ENCODE measurements at regions not wholly inside any gene's neighbourhood (a gene's known extent, or its start where the extent isn't known, plus 50 kb on each side); places are given as distances from the start of the nearest gene placed in this dataset.

GRCh38 chr2:45281311-45281710, 272.1 kb upstream of the SIX2 start:
- H3K9ac ChIP-seq (ENCODE audit: low read length), result no peak overlapping the region
- H2AFZ ChIP-seq (ENCODE audit: low read depth, low read length), result no peak overlapping the region
- H3F3A ChIP-seq (ENCODE audit: insufficient read depth, low read length, poor library complexity, severe bottlenecking), result no peaks in the 10 kb centered on the region
- no peaks in the 10 kb centered on the region for H3K27me3 ChIP-seq (ENCODE audit: insufficient read depth, low read depth, low read length)
- no peaks in the 10 kb centered on the region for H3K36me3 ChIP-seq (ENCODE audit: insufficient read depth, low read length)
- no peaks in the 10 kb centered on the region for H3K79me2 ChIP-seq (replicated peaks; ENCODE audit: insufficient read depth, low read length)
- no peaks in the 10 kb centered on the region for H3K9me2 ChIP-seq (ENCODE audit: insufficient read depth, low read length)
- H3K4me3 ChIP-seq (ENCODE audit: low read length), result no peak overlapping the region
- H4K20me1 ChIP-seq (ENCODE audit: insufficient read depth), result no peaks in the 10 kb centered on the region
- H3K27ac ChIP-seq (ENCODE audit: low read length), result no peak overlapping the region
- no peaks in the 10 kb centered on the region for H3K9me3 ChIP-seq (ENCODE audit: low read length)
- H3K4me2 ChIP-seq (ENCODE audit: low read length), result no peak overlapping the region
- TF ChIP-seq TAF1 (IDR thresholded peaks at IDR 0.05; ENCODE audit: low read depth) (no peak), EZH2 (IDR thresholded peaks at IDR 0.05; ENCODE audit: borderline replicate concordance, insufficient read depth, low read length, poor library complexity, severe bottlenecking) (no peak), EP300 (conservative IDR thresholded peaks at IDR 0.05; ENCODE audit: poor library complexity, severe bottlenecking) (no peak), REST (IDR thresholded peaks at IDR 0.05; ENCODE audit: borderline replicate concordance) (no peak), CTCF (IDR thresholded peaks at IDR 0.05; ENCODE audit: poor library complexity, severe bottlenecking) (no peak), SMC3 (conservative IDR thresholded peaks at IDR 0.05; ENCODE audit: poor library complexity) (no peak), MXI1 (conservative IDR thresholded peaks at IDR 0.05; ENCODE audit: poor library complexity, severe bottlenecking) (no peak), RAD21 (conservative IDR thresholded peaks at IDR 0.05) (no peak)

DNA sequence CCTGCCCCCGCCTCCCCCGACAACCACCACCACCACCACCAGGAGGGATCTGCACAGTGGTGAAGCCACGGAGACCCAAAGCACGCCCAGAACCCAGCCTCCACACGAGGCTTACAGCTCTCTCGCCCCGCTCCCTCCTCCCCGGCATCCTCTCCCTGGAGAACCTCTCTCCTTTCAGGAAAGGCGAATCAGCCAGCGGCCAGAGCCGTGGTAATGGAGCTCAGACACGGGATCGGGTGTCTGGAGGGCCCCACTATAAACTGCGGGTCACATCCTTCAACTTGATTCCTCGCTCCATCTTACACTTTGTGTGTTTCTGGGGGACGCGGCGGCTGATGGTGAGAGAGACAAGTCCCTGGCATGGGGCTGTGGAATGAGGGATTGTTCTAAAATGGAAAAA, 271.5 kb upstream of the SIX2 start:
- H3K9me3 ChIP-seq (ENCODE audit: low read length), result no peaks in the 10 kb centered on the region
- H3K79me2 ChIP-seq (replicated peaks; ENCODE audit: insufficient read depth, low read length), result no peaks in the 10 kb centered on the region
- TF ChIP-seq SMC3 (conservative IDR thresholded peaks at IDR 0.05; ENCODE audit: poor library complexity) (no peak), EP300 (conservative IDR thresholded peaks at IDR 0.05; ENCODE audit: poor library complexity, severe bottlenecking) (no peak), EZH2 (IDR thresholded peaks at IDR 0.05; ENCODE audit: borderline replicate concordance, insufficient read depth, low read length, poor library complexity, severe bottlenecking) (no peak), MXI1 (conservative IDR thresholded peaks at IDR 0.05; ENCODE audit: poor library complexity, severe bottlenecking) (no peak), RAD21 (conservative IDR thresholded peaks at IDR 0.05) (no peak), TAF1 (IDR thresholded peaks at IDR 0.05; ENCODE audit: low read depth) (no peak), REST (IDR thresholded peaks at IDR 0.05; ENCODE audit: borderline replicate concordance) (no peak), CTCF (IDR thresholded peaks at IDR 0.05; ENCODE audit: poor library complexity, severe bottlenecking) (no peak), POLR2AphosphoS5 (IDR thresholded peaks at IDR 0.05) (no peak)
- H4K20me1 ChIP-seq (ENCODE audit: insufficient read depth), result no peaks in the 10 kb centered on the region
- no peak overlapping the region for H2AFZ ChIP-seq (ENCODE audit: low read depth, low read length)
- H3K36me3 ChIP-seq (ENCODE audit: insufficient read depth, low read length), result no peaks in the 10 kb centered on the region
- no peak overlapping the region for H3K4me2 ChIP-seq (ENCODE audit: low read length)
- no peak overlapping the region for H3K4me3 ChIP-seq (ENCODE audit: low read length)
- H3K9ac ChIP-seq (ENCODE audit: low read length), result no peak overlapping the region
- no peaks in the 10 kb centered on the region for H3F3A ChIP-seq (ENCODE audit: insufficient read depth, low read length, poor library complexity, severe bottlenecking)
- no peaks in the 10 kb centered on the region for H3K9me2 ChIP-seq (ENCODE audit: insufficient read depth, low read length)
- no peaks in the 10 kb centered on the region for H3K27me3 ChIP-seq (ENCODE audit: insufficient read depth, low read depth, low read length)
- no peak overlapping the region for H3K27ac ChIP-seq (ENCODE audit: low read length)
